Right lobe of liver (tissue), 6 donors: ENCODE measurements at regions not wholly inside any gene's neighbourhood (a gene's known extent, or its start where the extent isn't known, plus 50 kb on each side); places are given as distances from the start of the nearest gene placed in this dataset.

ENCODE experiments used
- ATAC-seq, 4 donors: fragments of 200-7000 bp; cut with Tn5 transposase; one replicate each; pipeline ENCODE4 v1.9.1; 2020; ENCODE audit warnings: mild to moderate bottlenecking in 4 of 4, moderate library complexity in 4 of 4
- DNase-seq, 3 donors: peaks; one replicate each; pipeline ENCODE4 v3.0.0-alpha.2; 2020
- H3K27ac ChIP-seq, 3 donors: fragments of 200-600 bp; one replicate each; pipeline ENCODE4 v1.8.0; 2022
- H3K27me3 ChIP-seq, 2 donors: fragments of 200-600 bp; one replicate each; pipeline ENCODE4 v1.8.0; 2022
- H3K36me3 ChIP-seq, 4 donors: fragments of 200-600 bp; sonication (generic) in 1 of 4; one replicate each; pipeline versions ENCODE4 v1.5.1 to v1.8.0; 2017 to 2022; ENCODE audit warnings: control low read depth in 1 of 4
- H3K4me1 ChIP-seq, 4 donors: fragments of 200-600 bp; sonication (generic) in 1 of 4; one replicate each; pipeline versions ENCODE4 v1.5.1 to v1.8.0; 2017 to 2022; ENCODE audit warnings: control low read depth in 1 of 4
- H3K4me3 ChIP-seq, 3 donors: fragments of 200-600 bp; one replicate each; pipeline ENCODE4 v1.8.0; 2022
- H3K9me3 ChIP-seq, 4 donors: fragments of 200-600 bp; sonication (generic) in 1 of 4; one replicate each; pipeline versions ENCODE4 v1.5.1 to v1.8.0; 2017 to 2022; ENCODE audit warnings: control low read depth in 1 of 4
- CTCF ChIP-seq, 4 donors: fragments of 200-600 bp in 3 of 4; fragments of 450-650 bp in 1 of 4; IDR thresholded peaks; one replicate each; pipeline versions ENCODE4 v1.5.1 to v1.8.0; 2016 to 2022; ENCODE audit warnings: antibody characterized with exemption in 4 of 4, mild to moderate bottlenecking in 2 of 4
- POLR2A ChIP-seq: fragments of 450-650 bp; IDR thresholded peaks from one replicate; pipeline ENCODE4 v1.6.1; 2017; ENCODE audit warnings: antibody characterized with exemption, mild to moderate bottlenecking
- WGBS: methylation state at CpG from one replicate; pipeline ENCODE4 v1.1.6; 2018; ENCODE audit warnings: low coverage, low lambda C conversion rate; ENCODE audit not compliant: insufficient coverage; ENCODE audit errors: missing lambda C conversion rate; 5-methylcytosine and 5-hydroxymethylcytosine counted together
- intact Hi-C, 2 donors: fragments of 100-400 bp; cut with DNase I; formaldehyde crosslinking; loops; one replicate each; pipeline versions ENCODE4 v1.11.2 to v1.14.1; 2022
- donor health status: DM: no; HTN: yes; CAD: no.
- donor health status: DM: no; HTN: no; CAD: no.
- donor health status: DM: no; HTN: no; CAD: no.
- donor health status: DM: no; HTN: yes; CAD: no.
- donor health status: DM: no; HTN: yes; CAD: no.

GRCh38 chrX:15947648-15948317 is 93.2 kb upstream of the AP1S2 start:
- H3K9me3 ChIP-seq = no peaks in the 10 kb centered on the region
- no peaks in the 10 kb centered on the region for H3K4me1 ChIP-seq
- 5% methylated on average over 1 of the region's 1 CpG for whole genome bisulfite sequencing
- H3K27ac ChIP-seq = no peak overlapping the region
- no peak overlapping the region for H3K4me3 ChIP-seq
- intact Hi-C loops = no loop called here
- TF ChIP-seq POLR2A (no peak), CTCF (IDR thresholded peaks at IDR 0.05) (no peak)
- DNase-seq (no peak), ATAC-seq (peak in 2 of 4 donors; percentile 30 to 53)
- H3K27me3 ChIP-seq = no peaks in the 10 kb centered on the region
- H3K36me3 ChIP-seq = no peaks in the 10 kb centered on the region

GRCh38 chrX:15946783-15947580 is 92.4 kb upstream of the AP1S2 start:
- DNase-seq = no peak
- Histone ChIP-seq H3K4me3 (no peak overlapping the region), H3K9me3 (no peaks in the 10 kb centered on the region), H3K27me3 (no peaks in the 10 kb centered on the region), H3K27ac (no peak overlapping the region), H3K4me1 (no peaks in the 10 kb centered on the region), H3K36me3 (no peaks in the 10 kb centered on the region)
- TF ChIP-seq POLR2A = no peak
- TF ChIP-seq CTCF (IDR thresholded peaks at IDR 0.05) = no peak
- ATAC-seq = no peak
- 42% methylated on average over 6 of the region's 6 CpGs for WGBS
- intact Hi-C loops = no loop called here

- DNase-seq (no peak), ATAC-seq (no peak)
- intact Hi-C loops = no loop called here
- Histone ChIP-seq H3K9me3 (no peaks in the 10 kb centered on the region), H3K36me3 (no peaks in the 10 kb centered on the region), H3K27me3 (no peaks in the 10 kb centered on the region), H3K4me3 (no peak overlapping the region), H3K4me1 (no peaks in the 10 kb centered on the region), H3K27ac (no peak overlapping the region)
- TF ChIP-seq CTCF (IDR thresholded peaks at IDR 0.05) = no peak
- no peak for TF ChIP-seq POLR2A
- WGBS = 40% methylated on average over 1 of the region's 2 CpGs
Observed at GRCh38 chrX:15943391-15943790, 88.8 kb upstream of the AP1S2 start.

GRCh38 chrX:15942307-15942706 is 87.7 kb upstream of the AP1S2 start:
- intact Hi-C loops = no loop called here
- 75% methylated on average over 2 of the region's 2 CpGs for WGBS
- TF ChIP-seq CTCF (IDR thresholded peaks at IDR 0.05) = no peak
- TF ChIP-seq POLR2A = no peak
- no peak for ATAC-seq
- Histone ChIP-seq H3K4me1 (no peaks in the 10 kb centered on the region), H3K9me3 (no peaks in the 10 kb centered on the region), H3K36me3 (no peaks in the 10 kb centered on the region), H3K27me3 (no peaks in the 10 kb centered on the region), H3K27ac (no peak overlapping the region), H3K4me3 (no peak overlapping the region)
- no peak for DNase-seq
